ENCODE measurements at regions not wholly inside any gene's neighbourhood (a gene's known extent, or its start where the extent isn't known, plus 50 kb on each side); places are given as distances from the start of the nearest gene placed in this dataset.

- no peak for DNase-seq
These were observed 510.6 kb downstream of the HTR7 start for GRCh38 chr10:90347239-90347638.

- no peak for DNase-seq
These were observed 507.7 kb downstream of the HTR7 start for GRCh38 chr10:90350122-90350521.

GRCh38 chr10:90352288-90352687 is 505.6 kb downstream of the HTR7 start:
- DNase-seq, result no peak

- no peak for DNase-seq
These were observed 502.9 kb downstream of the HTR7 start for GRCh38 chr10:90354914-90355313.

- DNase-seq, result no peak
These were observed 493.9 kb downstream of the HTR7 start for GRCh38 chr10:90363799-90364483.

- no peak for DNase-seq
These were observed 485.4 kb downstream of the HTR7 start for GRCh38 chr10:90372451-90372850.

GRCh38 chr10:90373911-90374310 is 483.9 kb downstream of the HTR7 start:
- no peak for DNase-seq

- no peak for DNase-seq
These were observed 479.2 kb downstream of the HTR7 start for GRCh38 chr10:90378524-90379076.

GRCh38 chr10:90381468-90381867 is 476.4 kb downstream of the HTR7 start:
- no peak for DNase-seq

- DNase-seq, result no peak
These were observed 468.0 kb downstream of the HTR7 start for GRCh38 chr10:90389876-90390275.

- DNase-seq, result no peak
These were observed 463.5 kb downstream of the HTR7 start for GRCh38 chr10:90394311-90394710.

- DNase-seq, result no peak
These were observed 461.1 kb downstream of the HTR7 start for GRCh38 chr10:90396721-90397120.

- no peak for DNase-seq
These were observed 459.3 kb downstream of the HTR7 start for GRCh38 chr10:90398566-90398965.

GRCh38 chr10:90399782-90400181 is 458.1 kb downstream of the HTR7 start:
- no peak for DNase-seq

- DNase-seq, result no peak
These were observed 454.4 kb downstream of the HTR7 start for GRCh38 chr10:90403211-90404000.

GRCh38 chr10:90407131-90407530 is 450.7 kb downstream of the HTR7 start:
- DNase-seq, result no peak

GRCh38 chr10:90407851-90408250 is 450.0 kb downstream of the HTR7 start:
- DNase-seq, result no peak

GRCh38 chr10:90412582-90412981 is 445.3 kb downstream of the HTR7 start:
- no peak for DNase-seq

- DNase-seq, result no peak
These were observed 444.6 kb downstream of the HTR7 start for GRCh38 chr10:90413196-90413595.

- no peak for DNase-seq
These were observed 442.9 kb downstream of the HTR7 start for GRCh38 chr10:90414926-90415325.

- DNase-seq, result no peak
These were observed 440.8 kb downstream of the HTR7 start for GRCh38 chr10:90417029-90417428.

GRCh38 chr10:90417476-90418210 is 440.2 kb downstream of the HTR7 start:
- DNase-seq, result no peak

- no peak for DNase-seq
These were observed 438.8 kb downstream of the HTR7 start for GRCh38 chr10:90418869-90419652.
